Stimulated activated naive CD8-positive, alpha-beta T cell treated with anti-CD3 and anti-CD28 coated beads, Interleukin-15, Interleukin-2, amounts not matched to agents 100 ng/mL and 50 ng/mL, for 24 hours (primary cell): ENCODE measurements at regions not wholly inside any gene's neighbourhood (a gene's known extent, or its start where the extent isn't known, plus 50 kb on each side); places are given as distances from the start of the nearest gene placed in this dataset.

Experiments
- H3K27ac Mint-ChIP-seq: one replicate; pipeline ENCODE4 v1.8.0; 2021; ENCODE audit warnings: mild to moderate bottlenecking, mixed read lengths
- H3K27me3 Mint-ChIP-seq: one replicate; pipeline ENCODE4 v1.8.0; 2021; ENCODE audit warnings: mixed read lengths
- H3K36me3 Mint-ChIP-seq: one replicate; pipeline ENCODE4 v1.8.0; 2021; ENCODE audit warnings: low read depth, mixed read lengths
- H3K4me1 Mint-ChIP-seq: one replicate; pipeline ENCODE4 v1.8.0; 2021; ENCODE audit warnings: low read depth, mixed read lengths
- H3K4me3 Mint-ChIP-seq: one replicate; pipeline ENCODE4 v1.8.0; 2021; ENCODE audit warnings: mild to moderate bottlenecking, mixed read lengths
- H3K9me3 Mint-ChIP-seq: one replicate; pipeline ENCODE4 v1.8.0; 2021; ENCODE audit warnings: mixed read lengths

- H3K36me3 Mint-ChIP-seq = no peaks in the 10 kb centered on the region
- peaks cover 4% of the 10 kb centered on the region for H3K27me3 Mint-ChIP-seq
- no peak overlapping the region for H3K27ac Mint-ChIP-seq
- no peaks in the 10 kb centered on the region for H3K9me3 Mint-ChIP-seq
- H3K4me1 Mint-ChIP-seq = no peaks in the 10 kb centered on the region
- H3K4me3 Mint-ChIP-seq = no peak overlapping the region
Observed at GRCh38 chr21:41045534-41046268, 122.3 kb upstream of the BACE2 start.

GRCh38 chr21:41048145-41048544, 119.8 kb upstream of the BACE2 start:
- H3K4me3 Mint-ChIP-seq = no peak overlapping the region
- no peaks in the 10 kb centered on the region for H3K9me3 Mint-ChIP-seq
- H3K27ac Mint-ChIP-seq = no peak overlapping the region
- H3K27me3 Mint-ChIP-seq = peaks cover 4% of the 10 kb centered on the region
- no peaks in the 10 kb centered on the region for H3K36me3 Mint-ChIP-seq
- H3K4me1 Mint-ChIP-seq = no peaks in the 10 kb centered on the region

DNA sequence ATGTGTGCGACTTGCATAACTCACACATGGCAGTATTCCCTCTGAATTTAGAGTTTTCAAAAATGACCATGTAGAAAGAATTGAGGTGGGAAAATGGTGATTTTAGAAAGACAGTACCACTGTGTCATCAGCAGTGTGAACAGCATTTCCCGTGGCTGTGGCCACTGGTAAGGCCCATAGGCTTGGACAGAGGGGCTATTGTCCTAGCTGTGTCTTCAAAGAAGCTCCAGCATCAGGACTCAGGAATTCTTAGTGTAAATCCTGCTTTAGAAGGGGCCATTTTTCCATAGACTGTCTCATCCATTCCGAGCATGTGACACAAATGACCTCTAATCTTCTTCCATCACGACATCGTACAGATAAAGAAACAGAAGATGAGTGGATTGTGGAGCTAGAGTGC, 119.3 kb upstream of the BACE2 start:
- Mint-ChIP-seq H3K9me3 (no peaks in the 10 kb centered on the region), H3K4me1 (no peaks in the 10 kb centered on the region), H3K27ac (no peak overlapping the region), H3K4me3 (no peak overlapping the region), H3K27me3 (peaks cover 4% of the 10 kb centered on the region), H3K36me3 (no peaks in the 10 kb centered on the region)

DNA sequence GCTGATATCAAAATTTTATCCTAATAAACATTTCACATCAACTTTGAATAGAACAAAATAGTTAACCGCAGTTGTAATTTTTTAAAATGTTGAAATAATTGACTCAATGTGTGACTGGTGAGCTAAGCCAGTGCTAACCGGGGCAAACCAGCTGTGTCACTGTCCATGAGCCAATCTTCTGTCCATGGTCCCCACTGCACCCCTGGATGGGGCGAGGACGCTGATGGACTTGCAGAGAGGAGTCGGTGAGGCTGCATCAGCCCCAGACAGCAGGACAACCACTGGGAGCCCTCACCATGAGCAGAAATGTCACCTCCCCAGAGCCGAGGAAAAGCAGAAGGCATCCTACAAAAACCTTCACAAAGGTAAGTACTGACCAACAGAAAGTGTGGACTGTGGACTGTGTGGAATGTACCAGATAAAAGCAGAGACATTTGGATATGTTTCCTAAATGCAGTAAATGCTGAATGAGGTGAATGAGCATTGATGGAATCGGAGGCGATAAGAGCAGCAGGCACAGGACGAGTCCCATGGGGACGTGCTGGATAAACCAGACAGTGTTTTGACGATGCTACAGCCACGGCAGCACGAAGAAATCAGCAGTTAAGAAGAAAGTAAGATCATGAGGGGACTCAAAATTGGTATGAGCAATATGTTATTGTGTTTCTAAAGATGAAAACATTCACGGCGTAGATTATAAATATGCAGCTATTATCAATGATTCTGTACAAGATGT, 115.0 kb upstream of the BACE2 start:
- no peak overlapping the region for H3K27ac Mint-ChIP-seq
- no peaks in the 10 kb centered on the region for H3K36me3 Mint-ChIP-seq
- H3K4me3 Mint-ChIP-seq = no peak overlapping the region
- no peaks in the 10 kb centered on the region for H3K9me3 Mint-ChIP-seq
- H3K4me1 Mint-ChIP-seq = no peaks in the 10 kb centered on the region
- H3K27me3 Mint-ChIP-seq = no peaks in the 10 kb centered on the region

DNA sequence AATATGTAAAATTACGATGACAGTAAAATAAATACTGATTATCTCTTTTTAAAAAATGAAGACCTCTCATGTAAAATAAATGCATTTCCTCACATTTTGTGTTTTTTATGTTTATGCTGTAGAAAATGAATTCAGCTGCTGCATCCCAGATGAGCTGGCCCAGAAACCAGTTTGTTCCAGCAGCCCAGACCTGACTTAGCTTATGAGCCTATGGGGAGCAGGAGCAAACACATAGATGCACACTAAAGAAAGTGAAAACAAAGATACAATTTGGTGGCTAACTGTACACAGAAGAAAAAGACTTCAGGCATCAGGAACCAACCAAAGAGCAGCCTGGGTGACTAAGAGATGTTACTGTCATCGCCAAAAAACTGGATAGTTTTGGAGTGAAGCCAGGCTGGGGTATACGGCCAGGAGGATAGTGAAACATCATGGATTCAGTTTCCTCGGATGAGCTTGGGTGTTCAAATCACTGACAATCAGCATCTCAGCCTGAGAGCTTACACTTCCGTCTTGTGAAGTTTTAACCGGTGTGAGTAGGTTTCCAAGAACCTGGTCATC, 113.9 kb upstream of the BACE2 start:
- Mint-ChIP-seq H3K9me3 (no peaks in the 10 kb centered on the region), H3K36me3 (no peaks in the 10 kb centered on the region), H3K27me3 (no peaks in the 10 kb centered on the region), H3K4me1 (no peaks in the 10 kb centered on the region), H3K27ac (no peak overlapping the region), H3K4me3 (no peak overlapping the region)

DNA sequence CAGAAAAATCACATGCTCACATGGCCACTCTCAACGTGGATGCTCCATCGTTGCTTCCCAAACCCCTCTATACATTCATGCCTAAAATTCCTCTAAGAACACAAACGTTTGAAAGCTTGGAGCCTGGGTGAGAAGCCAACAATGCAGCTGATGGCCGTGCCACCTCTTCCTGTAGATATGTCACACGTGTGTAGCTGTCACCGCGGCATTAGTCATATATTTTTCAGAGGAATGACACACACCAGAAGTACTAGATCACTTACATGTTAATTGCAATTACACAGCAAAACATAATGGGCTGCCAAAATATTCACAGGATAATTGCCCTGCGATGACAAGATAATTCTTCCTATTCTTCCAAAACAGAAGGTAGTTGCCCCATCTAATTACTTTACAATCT, 112.7 kb upstream of the BACE2 start:
- H3K27me3 Mint-ChIP-seq = peaks cover 8% of the 10 kb centered on the region
- no peak overlapping the region for H3K4me3 Mint-ChIP-seq
- H3K4me1 Mint-ChIP-seq = no peaks in the 10 kb centered on the region
- no peaks in the 10 kb centered on the region for H3K9me3 Mint-ChIP-seq
- H3K36me3 Mint-ChIP-seq = no peaks in the 10 kb centered on the region
- no peak overlapping the region for H3K27ac Mint-ChIP-seq

- Mint-ChIP-seq H3K9me3 (no peaks in the 10 kb centered on the region), H3K36me3 (no peaks in the 10 kb centered on the region), H3K27me3 (peaks cover 18% of the 10 kb centered on the region), H3K4me3 (no peak overlapping the region), H3K27ac (no peak overlapping the region), H3K4me1 (no peaks in the 10 kb centered on the region)
Observed at GRCh38 chr21:41059871-41060270, 108.1 kb upstream of the BACE2 start.

DNA sequence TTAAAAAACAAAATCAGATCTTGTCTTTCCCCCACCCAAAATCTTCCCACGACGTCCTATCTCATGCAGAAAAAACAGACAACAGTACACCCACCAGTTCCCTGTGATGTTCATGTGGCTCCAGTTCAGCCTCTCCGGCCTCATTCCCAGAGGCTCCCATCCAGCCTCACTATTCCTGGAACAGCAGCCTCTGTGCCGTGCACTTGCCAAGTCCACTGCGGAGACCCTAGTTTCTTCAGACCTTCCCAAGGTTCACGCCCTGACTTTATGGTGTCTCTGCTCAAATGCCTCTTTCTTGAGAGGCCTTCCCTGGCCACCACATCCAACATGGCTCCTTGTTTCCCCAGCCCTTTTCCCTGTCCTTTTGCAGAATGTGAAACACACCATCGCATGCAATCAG, 106.3 kb upstream of the BACE2 start:
- Mint-ChIP-seq H3K9me3 (no peaks in the 10 kb centered on the region), H3K4me1 (no peaks in the 10 kb centered on the region)

GRCh38 chr21:41064334-41064791, 103.6 kb upstream of the BACE2 start:
- Mint-ChIP-seq H3K9me3 (no peaks in the 10 kb centered on the region), H3K27ac (no peak overlapping the region), H3K4me3 (no peak overlapping the region), H3K4me1 (peaks cover 9% of the 10 kb centered on the region), H3K36me3 (no peaks in the 10 kb centered on the region), H3K27me3 (peaks cover 50% of the 10 kb centered on the region)

More for the DNA sequence above, 106.3 kb upstream of the BACE2 start:
- Mint-ChIP-seq H3K4me3 (no peak overlapping the region), H3K36me3 (no peaks in the 10 kb centered on the region), H3K27ac (no peak overlapping the region), H3K27me3 (peaks cover 29% of the 10 kb centered on the region)

DNA sequence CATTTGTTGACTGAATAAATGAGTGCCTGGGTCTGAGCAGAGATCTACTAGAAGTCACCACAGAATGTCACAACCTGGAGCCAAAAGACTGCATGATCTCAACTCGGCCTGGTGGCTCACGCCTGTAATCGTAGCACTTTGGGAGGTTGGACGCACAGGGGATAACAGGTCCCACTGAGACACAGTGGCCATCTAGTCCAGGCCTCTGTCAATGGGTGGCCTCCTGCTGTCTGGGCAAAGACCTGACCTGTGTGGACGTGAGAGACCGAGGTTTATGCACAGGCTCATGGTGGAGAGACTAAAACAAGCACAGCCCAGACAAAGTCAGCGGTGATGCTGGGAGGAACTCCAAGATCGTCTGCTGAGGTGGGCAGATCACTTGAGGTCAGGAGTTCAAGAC, 103.0 kb upstream of the BACE2 start:
- no peaks in the 10 kb centered on the region for H3K36me3 Mint-ChIP-seq
- H3K9me3 Mint-ChIP-seq = no peaks in the 10 kb centered on the region
- peaks cover 45% of the 10 kb centered on the region for H3K27me3 Mint-ChIP-seq
- H3K4me1 Mint-ChIP-seq = peaks cover 9% of the 10 kb centered on the region
- H3K4me3 Mint-ChIP-seq = no peak overlapping the region
- H3K27ac Mint-ChIP-seq = no peak overlapping the region

DNA sequence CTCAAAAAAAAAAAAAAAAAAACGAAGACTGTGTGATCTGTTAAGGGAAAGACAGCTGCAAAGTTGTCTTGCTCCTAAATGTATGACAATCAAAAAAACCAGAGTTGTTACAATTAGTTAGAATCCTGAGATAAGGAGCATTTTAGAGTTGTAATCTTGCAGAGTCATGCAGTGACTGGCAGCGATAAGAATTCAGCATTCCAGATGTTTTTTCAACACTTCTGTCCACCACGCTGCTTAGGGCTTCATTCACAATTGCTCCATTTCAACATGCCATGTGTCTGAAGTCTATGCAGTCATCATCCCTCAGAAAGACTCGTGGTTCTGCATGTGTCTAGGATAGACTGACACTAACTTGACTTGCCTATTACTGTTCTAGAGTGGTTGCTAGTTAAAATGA, 102.4 kb upstream of the BACE2 start:
- Mint-ChIP-seq H3K27me3 (peaks cover 43% of the 10 kb centered on the region), H3K4me1 (peaks cover 9% of the 10 kb centered on the region), H3K4me3 (no peak overlapping the region), H3K36me3 (no peaks in the 10 kb centered on the region), H3K9me3 (no peaks in the 10 kb centered on the region), H3K27ac (no peak overlapping the region)

DNA sequence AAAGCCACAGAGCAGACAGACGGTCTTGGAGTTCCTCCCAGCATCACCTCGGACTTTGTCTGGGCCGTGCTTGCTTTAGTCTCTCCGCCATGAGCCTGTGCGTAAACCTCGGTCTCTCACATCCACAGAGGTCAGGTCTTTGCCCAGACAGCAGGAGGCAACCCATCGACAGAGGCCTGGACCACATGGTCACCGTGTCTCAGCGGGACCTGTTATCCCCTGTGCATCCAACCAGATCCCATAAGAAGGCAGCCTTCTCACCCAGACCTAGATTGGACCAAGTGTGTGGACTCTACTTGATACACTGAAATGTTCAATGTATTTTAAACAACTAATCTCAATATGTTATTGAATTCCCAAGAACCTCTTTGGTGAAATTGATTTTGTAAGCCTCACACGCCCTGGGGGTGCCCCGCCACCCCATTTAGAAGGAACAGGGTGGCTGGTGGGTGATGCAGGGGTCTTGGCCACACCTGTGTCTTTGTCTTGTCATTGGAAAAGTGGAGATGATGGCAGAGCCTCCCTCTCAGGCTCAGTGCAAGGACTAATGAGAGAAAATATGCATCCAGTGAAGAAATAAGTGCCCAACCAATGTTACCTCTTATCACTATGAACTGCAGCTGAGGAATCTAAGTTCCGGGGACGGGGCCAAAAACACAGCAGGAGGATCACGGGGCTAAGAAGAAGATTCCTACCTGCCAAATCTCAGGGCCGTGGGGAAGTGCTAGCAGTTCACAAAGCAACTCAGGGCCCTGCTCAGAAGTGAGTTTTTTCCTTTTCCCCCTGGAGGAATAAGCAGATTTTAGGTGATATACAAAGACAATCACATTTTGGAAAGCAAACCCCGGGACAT, 101.6 kb upstream of the BACE2 start:
- H3K27me3 Mint-ChIP-seq = peaks cover 41% of the 10 kb centered on the region
- H3K4me1 Mint-ChIP-seq = peaks cover 9% of the 10 kb centered on the region
- no peaks in the 10 kb centered on the region for H3K36me3 Mint-ChIP-seq
- H3K4me3 Mint-ChIP-seq = no peak overlapping the region
- H3K27ac Mint-ChIP-seq = no peak overlapping the region
- no peaks in the 10 kb centered on the region for H3K9me3 Mint-ChIP-seq

- Mint-ChIP-seq H3K27ac (no peak overlapping the region), H3K4me3 (no peak overlapping the region), H3K27me3 (peaks cover 37% of the 10 kb centered on the region), H3K4me1 (peaks cover 9% of the 10 kb centered on the region), H3K36me3 (no peaks in the 10 kb centered on the region), H3K9me3 (no peaks in the 10 kb centered on the region)
Observed at GRCh38 chr21:41067709-41068108, 100.3 kb upstream of the BACE2 start.

DNA sequence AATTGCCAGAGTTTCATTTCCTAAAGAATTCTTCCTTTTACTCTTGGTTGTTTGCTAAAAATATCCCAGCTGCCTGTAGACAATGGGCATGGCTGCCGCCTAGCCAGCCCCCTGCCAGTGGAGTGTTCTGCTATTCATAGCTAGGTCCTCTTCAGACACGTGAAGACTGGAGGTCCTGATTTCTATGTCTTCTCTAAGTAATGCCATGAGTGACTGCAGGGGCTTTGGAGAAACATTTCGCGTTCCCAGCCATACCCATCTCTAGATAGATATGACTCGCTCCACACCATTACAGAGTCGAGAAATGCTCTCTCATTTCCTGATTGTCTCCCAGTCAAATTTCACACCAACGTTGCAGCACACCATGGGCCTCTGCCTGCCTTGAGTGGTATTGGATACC, 99.5 kb upstream of the BACE2 start:
- Mint-ChIP-seq H3K9me3 (no peaks in the 10 kb centered on the region), H3K27ac (no peak overlapping the region), H3K4me1 (peaks cover 9% of the 10 kb centered on the region), H3K36me3 (no peaks in the 10 kb centered on the region), H3K4me3 (peak overlapping the region; percentile 61), H3K27me3 (peaks cover 37% of the 10 kb centered on the region)
